ENCODE measurements at regions not wholly inside any gene's neighbourhood (a gene's known extent, or its start where the extent isn't known, plus 50 kb on each side); places are given as distances from the start of the nearest gene placed in this dataset.

GRCh38 chr6:23329086-23329485, 759.7 kb downstream of the HDGFL1 start:
- TF ChIP-seq, protein P1, sequence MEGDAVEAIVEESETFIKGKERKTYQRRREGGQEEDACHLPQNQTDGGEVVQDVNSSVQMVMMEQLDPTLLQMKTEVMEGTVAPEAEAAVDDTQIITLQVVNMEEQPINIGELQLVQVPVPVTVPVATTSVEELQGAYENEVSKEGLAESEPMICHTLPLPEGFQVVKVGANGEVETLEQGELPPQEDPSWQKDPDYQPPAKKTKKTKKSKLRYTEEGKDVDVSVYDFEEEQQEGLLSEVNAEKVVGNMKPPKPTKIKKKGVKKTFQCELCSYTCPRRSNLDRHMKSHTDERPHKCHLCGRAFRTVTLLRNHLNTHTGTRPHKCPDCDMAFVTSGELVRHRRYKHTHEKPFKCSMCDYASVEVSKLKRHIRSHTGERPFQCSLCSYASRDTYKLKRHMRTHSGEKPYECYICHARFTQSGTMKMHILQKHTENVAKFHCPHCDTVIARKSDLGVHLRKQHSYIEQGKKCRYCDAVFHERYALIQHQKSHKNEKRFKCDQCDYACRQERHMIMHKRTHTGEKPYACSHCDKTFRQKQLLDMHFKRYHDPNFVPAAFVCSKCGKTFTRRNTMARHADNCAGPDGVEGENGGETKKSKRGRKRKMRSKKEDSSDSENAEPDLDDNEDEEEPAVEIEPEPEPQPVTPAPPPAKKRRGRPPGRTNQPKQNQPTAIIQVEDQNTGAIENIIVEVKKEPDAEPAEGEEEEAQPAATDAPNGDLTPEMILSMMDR (IDR thresholded peaks at IDR 0.05) = no peak
- TF ChIP-seq POLR2A (IDR thresholded peaks at IDR 0.05) = no peak
